ENCODE measurements at regions not wholly inside any gene's neighbourhood (a gene's known extent, or its start where the extent isn't known, plus 50 kb on each side); places are given as distances from the start of the nearest gene placed in this dataset.
A peak's percentile ranks its signal among the peaks of the same experiment; 100 is the strongest.

DNA sequence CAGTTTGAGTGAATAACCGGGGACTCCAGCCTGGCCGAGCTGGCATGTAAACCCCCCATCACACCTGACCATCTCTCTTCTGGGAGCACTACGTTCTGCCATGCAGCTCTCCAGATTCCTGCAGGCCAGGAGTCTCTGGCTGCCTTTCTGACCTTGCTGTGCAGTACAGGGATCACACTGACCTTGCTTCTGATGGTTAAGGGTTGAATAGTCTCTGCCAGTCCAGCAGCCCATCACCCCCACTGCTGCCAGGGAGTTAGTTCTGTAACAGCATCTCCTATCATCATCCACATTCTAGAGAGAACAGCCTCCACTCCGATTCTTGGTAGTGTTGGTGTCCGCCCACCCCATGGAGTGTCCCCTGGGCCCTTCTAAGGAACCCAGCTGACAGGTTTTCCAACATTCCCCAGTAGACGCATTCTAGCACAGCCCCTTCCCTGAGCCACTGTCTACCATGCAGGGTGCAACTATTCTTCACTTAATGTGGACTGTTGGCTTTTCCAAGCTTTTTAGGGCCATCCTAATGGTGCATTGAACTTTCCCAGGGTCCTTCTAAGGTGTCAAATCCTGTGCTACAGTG is 109.8 kb downstream of the RIPK4 start:
- H3K4me3 ChIP-seq: no peak overlapping the region
- no peak overlapping the region for H3K27ac ChIP-seq

- Histone ChIP-seq H3K27ac (no peak overlapping the region), H3K4me3 (no peak overlapping the region)
These were observed 111.6 kb downstream of the RIPK4 start for GRCh38 chr21:41655259-41655658.

- H3K4me3 ChIP-seq: no peak overlapping the region
- H3K27ac ChIP-seq: peak overlapping the region in 2 of 21 experiments; percentile 2 to 55
These were observed 112.8 kb downstream of the RIPK4 start for GRCh38 chr21:41653954-41654491.

DNA sequence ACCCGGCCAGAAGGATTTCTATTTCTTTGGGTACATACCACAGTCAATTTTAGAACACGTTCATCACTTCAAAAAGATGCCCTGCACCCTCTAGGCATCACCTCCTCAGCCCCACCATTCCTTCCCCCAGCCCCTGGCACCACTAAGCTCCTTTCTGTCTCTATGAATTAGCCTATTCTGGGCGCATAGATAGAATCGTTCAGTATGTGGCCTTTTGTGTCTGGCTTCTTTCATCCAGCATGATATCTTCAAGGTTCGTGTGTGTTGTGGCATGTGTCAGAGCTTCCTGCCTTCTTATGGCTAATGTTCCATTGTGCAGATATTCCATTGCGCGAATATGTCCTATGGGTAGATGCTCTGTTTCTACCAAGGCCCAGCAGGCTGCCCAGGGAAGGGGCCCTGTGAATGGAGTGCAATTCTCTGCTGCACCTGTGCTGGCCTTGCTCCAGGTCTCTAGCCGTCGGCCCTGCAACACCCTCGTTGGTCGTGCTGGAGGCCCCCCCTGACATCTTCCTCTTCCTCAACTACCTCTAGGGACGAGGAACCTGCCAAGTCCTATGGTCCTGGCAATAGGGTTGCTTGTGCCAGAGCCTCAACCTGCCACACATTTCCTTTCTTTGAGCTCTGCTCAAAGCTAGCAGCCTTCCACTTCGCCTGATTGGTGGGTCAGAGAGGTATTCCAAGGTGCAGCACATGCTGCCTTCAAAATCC is 113.5 kb downstream of the RIPK4 start:
- no peak overlapping the region for H3K4me3 ChIP-seq
- peak overlapping the region in 2 of 21 experiments; percentile 2 to 55 for H3K27ac ChIP-seq

GRCh38 chr21:41651830-41652229 is 115.0 kb downstream of the RIPK4 start:
- peak overlapping the region in 4 of 21 experiments; percentile 4 to 65 (median 28) for H3K27ac ChIP-seq
- H3K4me3 ChIP-seq: no peak overlapping the region

GRCh38 chr21:41651406-41651805 is 115.4 kb downstream of the RIPK4 start:
- H3K27ac ChIP-seq: peak overlapping the region in 4 of 21 experiments; percentile 13 to 65 (median 28)
- no peak overlapping the region for H3K4me3 ChIP-seq

DNA sequence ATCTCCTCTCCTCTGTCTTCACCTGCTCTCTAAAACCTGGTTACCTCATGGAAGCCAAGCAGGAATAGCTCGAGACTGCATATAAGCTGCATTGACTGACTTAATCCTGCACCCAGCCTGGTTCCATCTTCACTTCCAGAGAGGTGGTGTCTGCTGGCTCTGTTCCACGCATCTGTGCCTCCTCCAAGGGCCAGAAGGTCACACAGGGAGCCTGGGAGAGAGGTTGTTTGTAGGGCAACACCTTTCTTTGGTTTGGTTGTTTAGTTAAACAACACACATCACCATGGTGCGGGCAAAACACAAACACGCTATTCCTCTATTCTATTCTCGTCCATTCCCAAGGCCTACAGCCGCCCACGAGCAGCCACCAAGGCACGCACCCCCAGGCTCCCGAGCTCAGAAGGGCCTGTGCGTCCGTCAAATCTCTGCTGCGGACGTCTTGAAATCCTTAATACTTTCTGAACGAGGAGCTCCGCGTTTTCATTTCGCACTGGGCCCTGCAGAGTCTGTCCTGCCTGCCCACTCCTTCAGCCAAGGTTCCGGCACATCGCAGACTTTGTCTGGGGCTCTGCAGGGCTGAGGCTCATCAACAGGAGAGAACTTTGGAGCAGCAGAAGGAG is 116.2 kb downstream of the RIPK4 start:
- peak overlapping the region in 1 of 21 experiments; percentile 65 for H3K27ac ChIP-seq
- no peak overlapping the region for H3K4me3 ChIP-seq

GRCh38 chr21:41648591-41649031 is 118.2 kb downstream of the RIPK4 start:
- Histone ChIP-seq H3K4me3 (no peak overlapping the region), H3K27ac (peak overlapping the region in 3 of 21 experiments; percentile 8 to 61 (median 42))

GRCh38 chr21:41647806-41648561 is 118.9 kb downstream of the RIPK4 start:
- H3K27ac ChIP-seq: peak overlapping the region in 3 of 21 experiments; percentile 8 to 61 (median 42)
- no peak overlapping the region for H3K4me3 ChIP-seq

GRCh38 chr21:41643246-41643966 is 123.4 kb downstream of the RIPK4 start:
- H3K4me3 ChIP-seq: no peak overlapping the region
- H3K27ac ChIP-seq: peak overlapping the region in 2 of 21 experiments; percentile 22 to 80

GRCh38 chr21:41641821-41642701 is 124.8 kb downstream of the RIPK4 start:
- H3K27ac ChIP-seq: peak overlapping the region in 20 of 21 experiments; percentile 8 to 83 (median 60)
- H3K4me3 ChIP-seq: no peak overlapping the region

DNA sequence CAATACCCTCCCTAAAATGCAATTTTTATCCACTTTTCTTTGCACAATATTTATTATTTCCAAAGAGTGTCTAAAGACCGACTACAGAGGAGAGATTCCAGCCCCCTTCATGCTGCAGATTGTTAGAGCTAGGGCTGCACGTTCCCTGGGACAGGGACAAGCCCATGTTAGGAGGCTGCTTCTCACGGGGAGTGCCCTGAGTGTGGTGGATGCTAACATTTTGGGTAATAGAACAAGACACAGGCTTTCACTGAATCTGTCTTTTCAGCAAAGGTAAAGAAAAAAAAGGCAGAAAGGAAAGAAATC is 125.4 kb downstream of the RIPK4 start:
- Histone ChIP-seq H3K4me3 (no peak overlapping the region), H3K27ac (peak overlapping the region in 19 of 21 experiments; percentile 6 to 83 (median 57))

DNA sequence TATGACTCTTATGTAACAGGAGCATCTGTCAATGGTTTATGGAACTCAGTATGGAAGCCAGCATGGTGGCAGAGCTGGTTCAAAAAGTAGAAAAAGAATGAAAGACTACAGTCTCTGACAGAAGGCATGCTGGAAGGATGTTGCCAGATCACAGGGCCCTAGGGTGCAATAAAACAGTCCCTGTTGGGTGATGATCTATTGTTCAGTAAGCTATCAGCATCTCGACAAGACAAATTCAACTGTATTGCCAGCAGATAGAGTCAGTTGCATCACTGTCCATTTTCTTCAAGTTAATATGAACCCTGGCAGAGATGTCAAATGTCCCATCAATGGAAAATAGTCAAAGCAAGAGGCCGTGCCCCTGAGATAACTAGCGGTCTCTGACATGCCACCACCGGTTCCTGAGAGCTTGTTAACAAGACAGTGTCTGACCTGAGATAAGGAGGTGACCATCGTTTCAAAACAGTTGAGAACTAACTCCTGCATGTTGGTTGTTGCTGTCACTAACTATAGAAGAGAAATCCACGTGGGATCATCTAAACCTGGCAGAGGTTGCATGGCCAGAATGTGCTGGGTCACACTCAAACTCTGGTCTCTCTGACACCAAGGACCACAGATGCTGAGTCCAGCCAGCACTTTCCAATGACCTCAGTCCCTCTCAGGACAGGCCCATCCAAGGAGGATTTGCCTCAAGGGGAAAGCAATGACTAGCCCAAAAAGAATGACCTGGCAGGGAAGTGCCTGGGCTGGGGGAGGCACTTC is 125.9 kb downstream of the RIPK4 start:
- H3K27ac ChIP-seq: peak overlapping the region in 18 of 21 experiments; percentile 3 to 83 (median 58)

GRCh38 chr21:41639766-41640165 is 127.1 kb downstream of the RIPK4 start:
- no peak overlapping the region for H3K4me3 ChIP-seq
- no peak overlapping the region for H3K27ac ChIP-seq

More for the DNA sequence above, 125.9 kb downstream of the RIPK4 start:
- H3K4me3 ChIP-seq: no peak overlapping the region

GRCh38 chr21:41639336-41639735 is 127.5 kb downstream of the RIPK4 start:
- Histone ChIP-seq H3K4me3 (no peak overlapping the region), H3K27ac (no peak overlapping the region)

- Histone ChIP-seq H3K4me3 (no peak overlapping the region), H3K27ac (no peak overlapping the region)
These were observed 128.6 kb downstream of the RIPK4 start for GRCh38 chr21:41638201-41638790.

All from skin epidermis (tissue), 12 donors.